G401.6 (cell line): ENCODE measurements at regions not wholly inside any gene's neighbourhood (a gene's known extent, or its start where the extent isn't known, plus 50 kb on each side); places are given as distances from the start of the nearest gene placed in this dataset.

Experiments
- FAIRE-seq: peaks from 2 replicates; lab custom pipeline; 2012; peaks lifted over from hg19 to GRCh38; lab: Jason Lieb, UNC

GRCh38 chr3:159791336-159791735 lies 197.3 kb upstream of the IL12A start:
- FAIRE-seq = no peak

GRCh38 chr3:159792070-159792469 lies 196.6 kb upstream of the IL12A start:
- no peak for FAIRE-seq

- no peak for FAIRE-seq
Observed at GRCh38 chr3:159795042-159795441, 193.6 kb upstream of the IL12A start.

GRCh38 chr3:159795681-159796175 lies 192.9 kb upstream of the IL12A start:
- FAIRE-seq = no peak

GRCh38 chr3:159796226-159796625 lies 192.4 kb upstream of the IL12A start:
- no peak for FAIRE-seq

GRCh38 chr3:159796744-159797143 lies 191.9 kb upstream of the IL12A start:
- FAIRE-seq = no peak

- no peak for FAIRE-seq
Observed at GRCh38 chr3:159797771-159798170, 190.9 kb upstream of the IL12A start.

GRCh38 chr3:159798951-159799350 lies 189.7 kb upstream of the IL12A start:
- FAIRE-seq = no peak

- no peak for FAIRE-seq
Observed at GRCh38 chr3:159800434-159801155, 188.0 kb upstream of the IL12A start.

GRCh38 chr3:159802864-159803263 lies 185.8 kb upstream of the IL12A start:
- no peak for FAIRE-seq

- peak; percentile 51 for FAIRE-seq
Observed at GRCh38 chr3:159803459-159803858, 185.2 kb upstream of the IL12A start.

GRCh38 chr3:159804726-159805410 lies 183.8 kb upstream of the IL12A start:
- FAIRE-seq = peak; percentile 97

GRCh38 chr3:159805411-159805772 lies 183.2 kb upstream of the IL12A start:
- FAIRE-seq = no peak

- FAIRE-seq = no peak
Observed at GRCh38 chr3:159806412-159806811, 182.2 kb upstream of the IL12A start.

- FAIRE-seq = no peak
Observed at GRCh38 chr3:159807137-159808040, 181.2 kb upstream of the IL12A start.

- no peak for FAIRE-seq
Observed at GRCh38 chr3:159813822-159814531, 174.7 kb upstream of the IL12A start.

GRCh38 chr3:159816512-159816911 lies 172.1 kb upstream of the IL12A start:
- FAIRE-seq = no peak

GRCh38 chr3:159817126-159817525 lies 171.5 kb upstream of the IL12A start:
- FAIRE-seq = no peak

- no peak for FAIRE-seq
Observed at GRCh38 chr3:159817571-159817970, 171.1 kb upstream of the IL12A start.

- FAIRE-seq = no peak
Observed at GRCh38 chr3:159818399-159818798, 170.2 kb upstream of the IL12A start.

- no peak for FAIRE-seq
Observed at GRCh38 chr3:159818997-159819500, 169.6 kb upstream of the IL12A start.

- FAIRE-seq = no peak
Observed at GRCh38 chr3:159819676-159820075, 169.0 kb upstream of the IL12A start.
